HepG2 (cell line): ENCODE measurements at regions not wholly inside any gene's neighbourhood (a gene's known extent, or its start where the extent isn't known, plus 50 kb on each side); places are given as distances from the start of the nearest gene placed in this dataset.

Experiments used
- ATAC-seq: fragments of 200-7000 bp; cut with Tn5 transposase; 3 replicates; pipeline ENCODE4 v1.9.1; 2020; ENCODE audit warnings: mild to moderate bottlenecking, moderate library complexity
- BruUV-seq: library from RNA; stranded (reverse); fragments of 400-500 nt; replicated peaks from 2 replicates; lab custom pipeline; 2021; lab: Mats Ljungman, UMichigan
- CTCF ChIA-PET: fragments of 300-600 bp; formaldehyde crosslinking; extraction: SDS; loops from one replicate; lab custom pipeline; 2021; ENCODE audit warnings: low total read pairs, inconsistent platforms, low intra/inter-chr PET ratio; lab: Yijun Ruan, JAX
- POLR2A ChIA-PET: fragments of 350-600 bp; sonication (Branson Sonifier 250); formaldehyde crosslinking; loops from one replicate; lab custom pipeline; 2020; ENCODE audit warnings: antibody characterized with exemption, inconsistent platforms; lab: Yijun Ruan, JAX
- DNase-seq: peaks from one replicate; pipeline ENCODE4 v3.0.0-alpha.2; 2015; ENCODE audit warnings: low spot score
- FAIRE-seq: peaks from 3 replicates; lab custom pipeline; 2011; peaks lifted over from hg19 to GRCh38; lab: Jason Lieb, UNC
- H2AFZ ChIP-seq: one replicate; pipeline ENCODE4 v1.6.1; 2011; ENCODE audit warnings: low read length, inconsistent platforms
- H3K27ac ChIP-seq: fragments of 300-600 bp; 3 replicates; pipeline ENCODE4 v1.8.0; 2011; ENCODE audit warnings: mixed run types, mild to moderate bottlenecking, mixed read lengths, low read length, inconsistent platforms; ENCODE audit not compliant: insufficient read depth; ENCODE audit errors: extremely low read length
- H3K27me3 ChIP-seq, 2 experiments: fragments of 200-600 bp in 1 of 2; 2 replicates in 1 of 2; 3 replicates in 1 of 2; pipeline versions ENCODE4 v1.6.0 to v1.8.0; 2011; ENCODE audit warnings: low read length in 2 of 2, mild to moderate bottlenecking in 2 of 2, moderate library complexity in 2 of 2, inconsistent platforms in 1 of 2; ENCODE audit not compliant: insufficient read depth in 2 of 2, control insufficient read depth in 1 of 2
- H3K36me3 ChIP-seq, 2 experiments: fragments of 200-600 bp in 1 of 2; replicated peaks in 1 of 2; 2 replicates in 1 of 2; 3 replicates in 1 of 2; pipeline versions ENCODE4 v1.5.1 to v1.8.0; 2011; ENCODE audit warnings: low read length in 2 of 2, inconsistent platforms in 1 of 2; ENCODE audit not compliant: insufficient read depth in 2 of 2, control insufficient read depth in 1 of 2
- H3K4me1 ChIP-seq: 2 replicates; pipeline ENCODE4 v1.5.1; 2012; ENCODE audit warnings: low read length, inconsistent platforms; ENCODE audit not compliant: insufficient read depth
- H3K4me2 ChIP-seq: 2 replicates; pipeline ENCODE4 v1.6.0; 2011; ENCODE audit warnings: low read depth, low read length, inconsistent platforms
- H3K4me3 ChIP-seq, 3 experiments: fragments of 200-600 bp in 1 of 3; sonication (generic), shearing (Covaris generic) in 1 of 3; replicated peaks in 1 of 3; 2 replicates each; pipeline ENCODE4 v1.5.1; 2011 to 2016; ENCODE audit warnings: low read length in 3 of 3, inconsistent platforms in 2 of 3, low read depth in 2 of 3, mild to moderate bottlenecking in 2 of 3, control low read depth in 1 of 3, mixed read lengths in 1 of 3; ENCODE audit not compliant: insufficient read depth in 1 of 3
- H3K79me2 ChIP-seq: one replicate; pipeline ENCODE4 v1.6.1; 2011; ENCODE audit warnings: low read length, inconsistent platforms; ENCODE audit not compliant: insufficient read depth
- H3K9ac ChIP-seq: 2 replicates; pipeline ENCODE4 v1.6.0; 2011; ENCODE audit warnings: mild to moderate bottlenecking, low read depth, low read length, inconsistent platforms; ENCODE audit not compliant: insufficient read depth
- H3K9me3 ChIP-seq: 2 replicates; pipeline ENCODE4 v1.5.1; 2012; ENCODE audit warnings: mild to moderate bottlenecking, low read length
- H4K20me1 ChIP-seq: 2 replicates; pipeline ENCODE4 v1.6.0; 2011; ENCODE audit warnings: inconsistent platforms, mild to moderate bottlenecking, low read length, moderate library complexity; ENCODE audit not compliant: insufficient read depth
- BCL6 ChIP-seq: IDR thresholded peaks from 2 replicates; pipeline ENCODE4 v1.6.1; 2016; ENCODE audit warnings: missing genetic modification reagents, missing compliant biosample characterization
- CBX5 ChIP-seq: sonication (generic); formaldehyde crosslinking; IDR thresholded peaks from 2 replicates; pipeline ENCODE4 v1.4.0; 2020; ENCODE audit warnings: missing genetic modification reagents, borderline replicate concordance
- HIC2 ChIP-seq: sonication (generic); formaldehyde crosslinking; IDR thresholded peaks from 2 replicates; pipeline ENCODE4 v1.9.0; 2022; ENCODE audit warnings: low read depth, missing genetic modification reagents
- HMGXB3 ChIP-seq: sonication (generic); formaldehyde crosslinking; IDR thresholded peaks from 2 replicates; pipeline ENCODE4 v1.4.0; 2020; ENCODE audit warnings: missing genetic modification reagents, borderline replicate concordance
- PAF1 ChIP-seq: IDR thresholded peaks from 2 replicates; pipeline ENCODE4 v1.6.1; 2016; ENCODE audit warnings: missing genetic modification reagents, missing compliant biosample characterization
- TFE3 ChIP-seq: IDR thresholded peaks from 2 replicates; pipeline ENCODE4 v1.6.1; 2016
- TSC22D2 ChIP-seq: sonication (generic); formaldehyde crosslinking; IDR thresholded peaks from 2 replicates; pipeline ENCODE4 v1.5.1; 2020; ENCODE audit warnings: missing genetic modification reagents, mild to moderate bottlenecking, borderline replicate concordance
- ZNF230 ChIP-seq: sonication (generic); formaldehyde crosslinking; IDR thresholded peaks from 2 replicates; pipeline ENCODE4 v1.4.0; 2020; ENCODE audit warnings: mild to moderate bottlenecking, missing genetic modification reagents
- WGBS: methylation state at CpG from one replicate; pipeline ENCODE4 v1.1.6; 2017; ENCODE audit warnings: low lambda C conversion rate; 5-methylcytosine and 5-hydroxymethylcytosine counted together
- in situ Hi-C: cut with HindIII; loops from 2 replicates; pipeline ENCODE4 v1.10.0; 2017; ENCODE audit warnings: low pct_unique_long_range_greater_than_20kb; ENCODE audit not compliant: extremely low pct_ligation_motif_present
- intact Hi-C: fragments of 100-400 bp; cut with micrococcal nuclease; formaldehyde crosslinking; loops from one replicate; pipeline ENCODE4 v1.10.0; 2022; ENCODE audit not compliant: unreplicated experiment
- TF ChIP-seq, protein P1 (sequence below): sonication (generic); formaldehyde crosslinking; IDR thresholded peaks from 2 replicates; pipeline ENCODE4 v1.4.0; 2020; ENCODE audit warnings: low read depth, mild to moderate bottlenecking, missing genetic modification reagents
- TF ChIP-seq, protein P2 (sequence below): sonication (generic); formaldehyde crosslinking; IDR thresholded peaks from 2 replicates; pipeline ENCODE4 v1.5.0; 2020; ENCODE audit warnings: mild to moderate bottlenecking, missing genetic modification reagents, borderline replicate concordance

- H3K9me3 ChIP-seq, result no peaks in the 10 kb centered on the region
- FAIRE-seq (no peak), DNase-seq (no peak), ATAC-seq (no peak)
- no peak overlapping the region for H3K9ac ChIP-seq
- intact Hi-C loops (no loop called here), in situ Hi-C loops (no loop called here)
- POLR2A ChIA-PET, result no interaction called here
- no TSS peak for BruUV-seq
- H3K79me2 ChIP-seq, result no peaks in the 10 kb centered on the region
- no peak overlapping the region for H3K27ac ChIP-seq
- peaks cover 6 to 59% of the 10 kb centered on the region in 2 experiments; a peak in 4 of 5 replicates for H3K27me3 ChIP-seq
- H3K36me3 ChIP-seq, result no peaks in the 10 kb centered on the region
- no peaks in the 10 kb centered on the region for H4K20me1 ChIP-seq
- CTCF ChIA-PET, result no interaction called here
- WGBS, result 38% methylated on average over 13 of the region's 13 CpGs
- no peaks in the 10 kb centered on the region for H3K4me1 ChIP-seq
- no peak overlapping the region for H3K4me2 ChIP-seq
- H3K4me3 ChIP-seq, result no peak overlapping the region
- H2AFZ ChIP-seq, result no peak overlapping the region
- TF ChIP-seq, protein P1, sequence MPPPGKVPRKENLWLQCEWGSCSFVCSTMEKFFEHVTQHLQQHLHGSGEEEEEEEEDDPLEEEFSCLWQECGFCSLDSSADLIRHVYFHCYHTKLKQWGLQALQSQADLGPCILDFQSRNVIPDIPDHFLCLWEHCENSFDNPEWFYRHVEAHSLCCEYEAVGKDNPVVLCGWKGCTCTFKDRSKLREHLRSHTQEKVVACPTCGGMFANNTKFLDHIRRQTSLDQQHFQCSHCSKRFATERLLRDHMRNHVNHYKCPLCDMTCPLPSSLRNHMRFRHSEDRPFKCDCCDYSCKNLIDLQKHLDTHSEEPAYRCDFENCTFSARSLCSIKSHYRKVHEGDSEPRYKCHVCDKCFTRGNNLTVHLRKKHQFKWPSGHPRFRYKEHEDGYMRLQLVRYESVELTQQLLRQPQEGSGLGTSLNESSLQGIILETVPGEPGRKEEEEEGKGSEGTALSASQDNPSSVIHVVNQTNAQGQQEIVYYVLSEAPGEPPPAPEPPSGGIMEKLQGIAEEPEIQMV (CRISPR knock-in tag), result no peak
- TF ChIP-seq ZNF230 (no peak), PAF1 (CRISPR knock-in tag) (no peak), BCL6 (CRISPR knock-in tag) (no peak), TFE3 (CRISPR knock-in tag) (no peak), TSC22D2 (CRISPR knock-in tag) (no peak), HIC2 (CRISPR knock-in tag) (no peak), HMGXB3 (no peak), CBX5 (no peak)
- TF ChIP-seq, protein P2, sequence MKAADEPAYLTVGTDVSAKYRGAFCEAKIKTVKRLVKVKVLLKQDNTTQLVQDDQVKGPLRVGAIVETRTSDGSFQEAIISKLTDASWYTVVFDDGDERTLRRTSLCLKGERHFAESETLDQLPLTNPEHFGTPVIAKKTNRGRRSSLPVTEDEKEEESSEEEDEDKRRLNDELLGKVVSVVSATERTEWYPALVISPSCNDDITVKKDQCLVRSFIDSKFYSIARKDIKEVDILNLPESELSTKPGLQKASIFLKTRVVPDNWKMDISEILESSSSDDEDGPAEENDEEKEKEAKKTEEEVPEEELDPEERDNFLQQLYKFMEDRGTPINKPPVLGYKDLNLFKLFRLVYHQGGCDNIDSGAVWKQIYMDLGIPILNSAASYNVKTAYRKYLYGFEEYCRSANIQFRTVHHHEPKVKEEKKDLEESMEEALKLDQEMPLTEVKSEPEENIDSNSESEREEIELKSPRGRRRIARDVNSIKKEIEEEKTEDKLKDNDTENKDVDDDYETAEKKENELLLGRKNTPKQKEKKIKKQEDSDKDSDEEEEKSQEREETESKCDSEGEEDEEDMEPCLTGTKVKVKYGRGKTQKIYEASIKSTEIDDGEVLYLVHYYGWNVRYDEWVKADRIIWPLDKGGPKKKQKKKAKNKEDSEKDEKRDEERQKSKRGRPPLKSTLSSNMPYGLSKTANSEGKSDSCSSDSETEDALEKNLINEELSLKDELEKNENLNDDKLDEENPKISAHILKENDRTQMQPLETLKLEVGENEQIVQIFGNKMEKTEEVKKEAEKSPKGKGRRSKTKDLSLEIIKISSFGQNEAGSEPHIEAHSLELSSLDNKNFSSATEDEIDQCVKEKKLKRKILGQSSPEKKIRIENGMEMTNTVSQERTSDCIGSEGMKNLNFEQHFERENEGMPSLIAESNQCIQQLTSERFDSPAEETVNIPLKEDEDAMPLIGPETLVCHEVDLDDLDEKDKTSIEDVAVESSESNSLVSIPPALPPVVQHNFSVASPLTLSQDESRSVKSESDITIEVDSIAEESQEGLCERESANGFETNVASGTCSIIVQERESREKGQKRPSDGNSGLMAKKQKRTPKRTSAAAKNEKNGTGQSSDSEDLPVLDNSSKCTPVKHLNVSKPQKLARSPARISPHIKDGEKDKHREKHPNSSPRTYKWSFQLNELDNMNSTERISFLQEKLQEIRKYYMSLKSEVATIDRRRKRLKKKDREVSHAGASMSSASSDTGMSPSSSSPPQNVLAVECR (CRISPR knock-in tag), result no peak
Measured at GRCh38 chr20:59437601-59438031, 137.2 kb downstream of the EDN3 start.
